ENCODE measurements at regions not wholly inside any gene's neighbourhood (a gene's known extent, or its start where the extent isn't known, plus 50 kb on each side); places are given as distances from the start of the nearest gene placed in this dataset.
"Not testable (repeated sequence)": the region's sequence is repeated elsewhere in the genome, so short reads cannot be mapped to it uniquely, and the experiment has no call there.

- DNase-seq (ENCODE audit: low spot score) = no peak
These were observed 145.3 kb upstream of the SLC35G4 start for GRCh38 chr18:11464129-11464528.

GRCh38 chr18:11458447-11458846, 150.9 kb upstream of the SLC35G4 start:
- no peak for DNase-seq (ENCODE audit: low spot score)

GRCh38 chr18:11457853-11458252, 151.5 kb upstream of the SLC35G4 start:
- not testable (repeated sequence) for DNase-seq (ENCODE audit: low spot score)

GRCh38 chr18:11454040-11454439, 155.4 kb upstream of the SLC35G4 start:
- no peak for DNase-seq (ENCODE audit: low spot score)

GRCh38 chr18:11444169-11444568, 165.2 kb upstream of the SLC35G4 start:
- DNase-seq (ENCODE audit: low spot score) = not testable (repeated sequence)

DNA sequence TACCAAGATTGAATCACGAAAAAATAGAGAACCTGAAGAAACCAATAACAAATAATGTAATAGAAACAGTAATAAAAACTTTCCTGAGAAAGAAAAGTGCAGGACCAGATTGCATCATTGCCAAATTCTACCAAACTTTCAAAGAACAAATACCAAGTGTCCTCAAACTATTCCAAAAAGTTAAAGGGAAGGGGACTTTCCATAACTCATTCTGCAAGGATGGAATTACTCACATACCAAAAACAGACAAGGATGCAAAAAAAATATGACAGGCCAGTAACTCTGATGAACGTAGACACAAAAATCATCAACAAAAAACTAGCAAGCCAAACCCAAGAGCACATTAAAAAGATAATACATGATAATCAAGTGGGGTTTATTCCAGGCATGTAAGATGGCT, 172.3 kb upstream of the SLC35G4 start:
- no peak for DNase-seq (ENCODE audit: low spot score)

DNA sequence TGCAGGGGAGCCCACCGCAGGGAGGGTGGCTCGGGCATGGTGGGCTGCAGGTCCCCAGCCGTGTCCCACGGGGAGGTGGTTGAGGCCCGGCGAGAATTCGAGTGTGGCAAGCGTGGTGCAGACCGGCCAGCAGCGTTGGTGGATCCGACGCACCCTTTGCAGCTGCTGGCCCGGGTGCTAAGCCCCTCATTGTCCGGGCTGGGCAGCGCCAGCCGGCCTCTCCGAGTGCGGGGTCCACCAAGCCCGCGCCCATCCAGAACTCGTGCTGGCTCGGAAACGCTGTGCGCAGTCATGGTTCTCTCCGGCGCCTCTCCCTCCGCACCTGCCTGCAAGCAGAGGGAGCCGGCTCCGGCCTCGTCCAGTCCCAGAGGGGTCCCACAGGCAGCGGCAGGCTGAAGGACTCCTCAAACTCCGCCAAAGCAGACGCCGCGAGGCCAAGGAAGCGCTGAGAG, 177.0 kb upstream of the SLC35G4 start:
- no peak for DNase-seq (ENCODE audit: low spot score)

DNA sequence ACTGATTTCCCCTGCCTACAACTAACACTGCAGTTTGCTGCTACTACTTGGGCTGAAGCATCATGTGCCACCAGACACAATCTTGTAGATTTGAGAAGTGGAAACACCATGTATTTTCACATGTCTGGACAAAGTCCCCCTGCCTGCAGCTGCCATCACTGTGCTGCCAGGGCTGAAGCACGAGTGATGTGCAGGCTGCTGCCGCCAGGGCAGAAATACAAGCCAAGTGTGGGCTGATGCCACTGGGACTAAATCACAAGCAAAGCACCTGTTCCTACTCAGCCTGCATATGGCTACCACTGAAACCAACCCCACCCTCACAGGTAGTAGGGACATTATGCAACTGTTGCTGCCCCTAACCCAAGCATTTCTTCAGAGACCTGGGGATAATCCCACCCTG, 179.5 kb upstream of the SLC35G4 start:
- no peak for DNase-seq (ENCODE audit: low spot score)

GRCh38 chr18:11425211-11425610, 184.2 kb upstream of the SLC35G4 start:
- DNase-seq (ENCODE audit: low spot score) = no peak

- DNase-seq (ENCODE audit: low spot score) = no peak
These were observed 190.1 kb upstream of the SLC35G4 start for GRCh38 chr18:11419338-11419737.

- DNase-seq (ENCODE audit: low spot score) = no peak
These were observed 196.6 kb upstream of the SLC35G4 start for GRCh38 chr18:11412811-11413210.

DNA sequence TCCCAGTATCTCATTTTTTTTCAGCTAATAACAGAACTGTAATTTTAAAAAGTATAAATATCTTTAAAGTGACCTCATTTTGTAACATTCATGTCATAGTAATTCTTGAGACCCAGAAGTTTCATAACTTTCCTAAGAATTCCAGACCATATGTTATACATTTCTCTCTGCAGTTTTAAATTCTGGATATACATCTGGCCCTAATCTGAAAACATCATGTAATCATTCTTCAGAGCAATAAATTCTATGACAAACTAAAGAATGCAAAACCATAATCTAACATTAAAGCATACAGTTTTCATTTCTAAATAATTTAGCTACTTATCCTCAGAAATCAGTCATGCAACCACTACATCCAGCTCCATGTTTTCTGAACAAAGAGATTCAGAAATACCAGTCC, 198.3 kb upstream of the SLC35G4 start:
- no peak for DNase-seq (ENCODE audit: low spot score)

DNA sequence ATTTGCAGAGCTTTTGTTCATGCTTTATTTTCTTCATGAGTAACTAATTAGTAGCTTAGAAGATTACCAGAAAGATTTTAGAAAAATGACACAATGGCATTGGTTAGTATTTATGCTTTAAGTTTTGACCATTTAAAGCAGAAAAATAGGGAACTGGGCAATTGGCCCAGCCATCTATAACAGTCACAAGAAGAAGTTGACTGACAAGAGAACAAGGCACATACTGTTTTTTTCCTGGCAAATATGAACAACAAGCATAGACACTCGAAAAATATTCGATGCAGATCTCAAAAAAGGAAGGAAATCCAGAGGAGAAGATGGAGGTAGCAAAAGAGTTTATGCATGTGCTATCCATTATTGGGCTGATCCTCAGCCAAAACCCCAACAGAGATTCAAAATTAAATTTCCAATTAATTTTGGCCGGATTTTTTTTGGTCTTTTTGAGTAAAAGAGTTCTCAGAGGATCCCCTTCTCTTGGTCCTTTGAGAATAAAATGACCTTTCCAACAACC, 200.8 kb upstream of the SLC35G4 start:
- DNase-seq (ENCODE audit: low spot score) = no peak

DNA sequence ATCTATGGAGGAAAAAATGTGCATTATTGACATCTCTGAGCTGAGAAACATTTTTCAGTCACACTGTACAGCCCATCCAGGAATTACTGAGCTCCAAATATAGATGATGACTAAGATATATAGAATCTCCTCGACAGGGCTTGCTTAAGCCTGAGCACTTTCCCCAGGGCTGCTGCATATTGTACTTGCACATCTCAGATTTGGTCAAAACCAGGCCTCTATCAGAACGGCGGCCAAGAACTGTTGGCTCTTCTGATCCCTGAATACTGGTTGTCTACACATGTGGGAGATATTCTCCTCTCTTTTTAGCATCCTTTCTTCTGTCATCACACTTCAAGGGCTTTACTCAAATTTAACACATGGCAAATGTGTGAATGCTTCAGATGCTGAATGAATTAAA, 201.5 kb upstream of the SLC35G4 start:
- DNase-seq (ENCODE audit: low spot score) = no peak

GRCh38 chr18:11405804-11406203, 203.6 kb upstream of the SLC35G4 start:
- no peak for DNase-seq (ENCODE audit: low spot score)

- DNase-seq (ENCODE audit: low spot score) = no peak
These were observed 208.7 kb upstream of the SLC35G4 start for GRCh38 chr18:11400703-11401102.

- DNase-seq (ENCODE audit: low spot score) = no peak
These were observed 210.8 kb upstream of the SLC35G4 start for GRCh38 chr18:11398625-11399024.

DNA sequence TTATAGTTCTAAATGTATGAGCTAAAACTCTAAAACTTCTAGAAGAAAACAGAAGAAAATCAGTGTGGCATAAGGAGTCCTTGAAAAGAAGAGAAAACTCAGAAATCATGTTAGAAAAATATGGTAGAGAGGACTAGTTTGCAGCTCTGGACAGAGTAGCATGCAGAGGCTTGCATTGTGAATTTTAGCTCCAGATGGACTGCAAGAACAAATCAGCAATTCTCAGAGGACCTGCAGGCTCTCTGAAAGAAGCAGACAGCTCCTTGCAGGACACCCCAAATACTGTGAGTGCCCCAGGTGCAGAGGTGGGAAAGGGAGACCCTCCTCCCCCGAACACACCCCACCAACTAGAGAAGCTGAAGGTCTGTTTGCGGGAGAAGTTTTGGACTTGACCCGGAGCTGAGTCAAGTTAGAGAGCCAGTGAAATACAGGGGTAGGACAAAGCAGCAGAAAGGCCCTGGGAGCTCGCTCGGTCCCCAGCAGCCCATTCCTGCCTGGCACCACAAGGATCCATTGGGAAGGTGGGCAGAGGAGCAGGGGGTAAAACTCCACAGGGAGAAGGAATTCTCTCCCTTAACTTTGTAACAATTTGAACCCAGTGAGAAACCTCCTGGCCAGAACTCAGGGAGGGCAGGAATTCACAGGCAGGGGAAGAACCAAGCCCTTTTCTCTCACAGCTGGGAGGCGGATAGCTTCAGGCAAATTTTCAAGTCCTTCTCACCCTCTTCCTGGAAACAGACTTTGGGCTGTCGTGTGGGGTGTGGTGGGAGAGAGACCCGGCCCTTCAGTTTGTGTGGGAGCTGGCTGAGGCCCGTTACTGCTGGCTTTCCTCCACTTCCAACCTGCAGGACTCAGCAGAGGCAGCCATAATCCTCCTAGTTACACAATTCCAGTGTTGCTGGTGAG, 216.2 kb upstream of the SLC35G4 start:
- DNase-seq (ENCODE audit: low spot score) = no peak

- DNase-seq (ENCODE audit: low spot score) = no peak
These were observed 217.1 kb upstream of the SLC35G4 start for GRCh38 chr18:11392292-11392691.

GRCh38 chr18:11391661-11392060, 217.7 kb upstream of the SLC35G4 start:
- DNase-seq (ENCODE audit: low spot score) = no peak

- DNase-seq (ENCODE audit: low spot score) = no peak
These were observed 220.4 kb upstream of the SLC35G4 start for GRCh38 chr18:11388755-11389680.

- peak; percentile 25 for DNase-seq (ENCODE audit: low spot score)
These were observed 221.5 kb upstream of the SLC35G4 start for GRCh38 chr18:11387880-11388279.

GRCh38 chr18:11383381-11383780, 226.0 kb upstream of the SLC35G4 start:
- no peak for DNase-seq (ENCODE audit: low spot score)

Data from hematopoietic multipotent progenitor cell treated with erythropoietin and hydrocortisone succinate and interleukin-3 and kit ligand, for 15 days (in vitro differentiated cells).